HUES48 (cell line): ENCODE measurements at regions not wholly inside any gene's neighbourhood (a gene's known extent, or its start where the extent isn't known, plus 50 kb on each side); places are given as distances from the start of the nearest gene placed in this dataset.
"Not testable (repeated sequence)": the region's sequence is repeated elsewhere in the genome, so short reads cannot be mapped to it uniquely, and the experiment has no call there.

Source experiments
- H3K27ac ChIP-seq: one replicate; pipeline ENCODE4 v1.7.0; 2013; ENCODE audit warnings: low read depth, low read length, inconsistent platforms
- H3K27me3 ChIP-seq: 2 replicates; pipeline ENCODE4 v1.6.1; 2013; ENCODE audit warnings: mild to moderate bottlenecking, low read length; ENCODE audit not compliant: control insufficient read depth, insufficient read depth
- H3K36me3 ChIP-seq: 2 replicates; pipeline ENCODE4 v1.6.1; 2013; ENCODE audit warnings: low read length; ENCODE audit not compliant: control insufficient read depth, insufficient read depth
- H3K4me1 ChIP-seq: 2 replicates; pipeline ENCODE4 v1.6.1; 2013; ENCODE audit warnings: mild to moderate bottlenecking, low read length; ENCODE audit not compliant: control insufficient read depth, insufficient read depth
- H3K4me3 ChIP-seq: 2 replicates; pipeline ENCODE4 v1.5.1; 2013; ENCODE audit warnings: mild to moderate bottlenecking, low read depth, low read length
- H3K9ac ChIP-seq: 2 replicates; pipeline ENCODE4 v1.6.1; 2013; ENCODE audit warnings: mild to moderate bottlenecking, low read depth, low read length, moderate library complexity
- H3K9me3 ChIP-seq: 2 replicates; pipeline ENCODE4 v1.6.1; 2013; ENCODE audit warnings: low read length; ENCODE audit not compliant: control insufficient read depth, insufficient read depth

GRCh38 chr2:66217039-66217585, 217.8 kb upstream of the MEIS1 start:
- no peaks in the 10 kb centered on the region for H3K27me3 ChIP-seq
- no peaks in the 10 kb centered on the region for H3K4me1 ChIP-seq
- H3K9me3 ChIP-seq, result no peaks in the 10 kb centered on the region
- H3K36me3 ChIP-seq, result no peaks in the 10 kb centered on the region
- H3K27ac ChIP-seq, result no peak overlapping the region
- no peak overlapping the region for H3K4me3 ChIP-seq
- no peak overlapping the region for H3K9ac ChIP-seq

DNA sequence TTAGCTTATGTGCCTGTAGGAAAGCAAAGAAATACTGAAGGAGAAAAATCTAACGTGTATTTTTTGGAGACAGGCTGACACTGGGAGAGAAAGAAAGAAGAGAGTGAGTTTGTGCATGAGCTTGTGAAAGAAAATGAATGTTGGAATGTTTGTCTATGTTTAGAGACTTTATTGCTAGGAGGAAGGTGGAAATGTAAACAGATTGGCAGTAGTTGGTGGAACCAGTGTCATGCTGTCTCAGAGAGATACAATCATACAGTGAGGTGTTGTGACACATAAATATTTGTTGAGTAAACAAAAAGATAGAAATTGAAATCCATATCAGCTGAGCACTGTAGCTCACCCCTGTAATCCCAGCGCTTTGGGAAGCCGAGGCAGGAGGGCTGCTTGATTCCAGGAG, 222.2 kb upstream of the MEIS1 start:
- Histone ChIP-seq H3K27ac (no peak overlapping the region), H3K9ac (no peak overlapping the region), H3K9me3 (no peaks in the 10 kb centered on the region), H3K27me3 (no peaks in the 10 kb centered on the region), H3K36me3 (no peaks in the 10 kb centered on the region), H3K4me1 (no peaks in the 10 kb centered on the region), H3K4me3 (no peak overlapping the region)

DNA sequence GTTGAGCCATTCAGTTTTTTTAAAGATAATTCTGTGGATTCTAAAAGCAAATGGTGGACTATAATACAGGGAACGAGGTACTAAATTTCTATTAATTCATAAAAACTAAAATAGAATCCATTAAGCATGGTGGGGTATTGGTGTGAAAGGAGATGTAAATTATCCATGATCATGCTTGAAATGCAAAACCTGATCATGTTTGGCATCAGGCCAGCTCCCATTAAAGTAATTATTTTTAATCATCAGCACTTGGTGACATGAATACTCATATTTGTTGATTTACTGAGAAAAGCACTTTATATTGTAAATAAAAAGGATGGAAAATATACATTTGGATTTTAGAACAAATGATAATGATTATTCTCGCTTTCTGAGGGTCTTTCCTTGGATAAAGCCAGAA, 232.3 kb upstream of the MEIS1 start:
- Histone ChIP-seq H3K9ac (no peak overlapping the region), H3K27ac (no peak overlapping the region), H3K27me3 (no peaks in the 10 kb centered on the region), H3K4me3 (no peak overlapping the region), H3K9me3 (peaks cover 21% of the 10 kb centered on the region), H3K36me3 (no peaks in the 10 kb centered on the region), H3K4me1 (no peaks in the 10 kb centered on the region; the same call in 1 of the 2 replicates)

DNA sequence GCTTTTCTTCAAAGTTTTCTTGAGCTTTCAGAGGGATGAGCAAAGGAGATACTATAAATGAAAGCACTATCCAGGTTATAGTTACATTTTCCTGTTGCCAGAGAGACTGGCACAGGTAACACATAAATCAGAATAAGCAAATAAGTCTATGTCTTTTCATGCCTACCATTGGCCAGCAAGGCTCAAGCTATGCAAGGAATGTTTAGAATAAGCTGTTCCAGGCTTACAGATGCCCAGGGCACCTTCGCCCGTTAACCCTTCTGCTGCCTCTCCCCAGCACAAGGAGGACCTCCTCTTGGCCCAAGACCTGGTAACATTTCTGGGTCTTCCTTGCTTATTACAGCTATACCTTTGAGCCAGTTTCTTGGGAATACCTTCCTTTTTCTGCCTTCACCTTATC, 233.7 kb upstream of the MEIS1 start:
- Histone ChIP-seq H3K9ac (no peak overlapping the region), H3K4me3 (no peak overlapping the region), H3K4me1 (no peaks in the 10 kb centered on the region; the same call in 1 of the 2 replicates), H3K36me3 (no peaks in the 10 kb centered on the region), H3K9me3 (peaks cover 20% of the 10 kb centered on the region), H3K27ac (no peak overlapping the region), H3K27me3 (no peaks in the 10 kb centered on the region)

DNA sequence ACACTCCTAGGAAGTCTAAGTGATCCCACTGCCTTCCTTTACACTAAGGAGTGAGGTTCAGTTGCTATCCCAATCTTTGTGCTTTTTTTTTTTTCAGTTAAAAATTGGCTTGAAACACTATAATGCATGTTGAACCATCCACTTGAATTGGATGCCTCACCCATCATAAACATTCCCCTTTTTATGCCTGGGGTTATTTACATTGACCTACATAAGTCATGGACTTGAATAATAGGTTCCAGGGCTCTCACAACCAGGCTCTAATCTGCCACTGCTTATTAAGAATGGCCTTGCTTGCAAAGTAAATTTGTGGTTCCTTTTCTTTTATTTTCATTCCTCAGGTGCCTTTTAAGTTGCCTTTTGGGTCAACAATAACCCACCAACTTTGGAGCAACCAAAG, 236.1 kb upstream of the MEIS1 start:
- Histone ChIP-seq H3K27me3 (no peaks in the 10 kb centered on the region), H3K9ac (no peak overlapping the region), H3K9me3 (0 out of 2 replicates have a peak, but pooled peaks cover 6% of the 10 kb centered on the region), H3K4me1 (no peaks in the 10 kb centered on the region; the same call in 1 of the 2 replicates), H3K4me3 (no peak overlapping the region), H3K27ac (no peak overlapping the region), H3K36me3 (no peaks in the 10 kb centered on the region)

DNA sequence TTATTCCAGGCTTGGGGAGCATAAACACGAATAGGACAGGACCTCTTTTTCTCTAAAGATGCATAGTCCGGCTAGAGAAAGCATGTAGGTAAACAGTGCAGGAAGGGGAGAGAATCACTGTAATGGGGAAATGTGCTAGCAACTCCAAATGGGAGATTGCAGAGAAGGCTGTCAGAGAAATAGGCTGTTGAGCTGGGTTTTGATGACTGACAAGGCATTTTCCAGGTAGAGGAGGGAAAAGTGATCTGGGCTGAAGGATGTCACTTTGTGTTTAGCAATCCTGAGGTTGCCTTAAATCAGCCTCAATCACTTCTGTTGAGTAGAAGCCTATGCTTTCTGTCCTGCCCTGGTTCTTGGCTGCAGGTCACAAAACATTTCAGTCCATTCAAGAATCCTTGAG, 242.0 kb upstream of the MEIS1 start:
- no peak overlapping the region for H3K4me3 ChIP-seq
- H3K27me3 ChIP-seq, result no peaks in the 10 kb centered on the region
- H3K4me1 ChIP-seq, result peaks cover 10% of the 10 kb centered on the region
- H3K9ac ChIP-seq, result no peak overlapping the region
- no peaks in the 10 kb centered on the region for H3K9me3 ChIP-seq
- H3K36me3 ChIP-seq, result no peaks in the 10 kb centered on the region
- H3K27ac ChIP-seq, result no peak overlapping the region

- Histone ChIP-seq H3K9me3 (no peaks in the 10 kb centered on the region), H3K36me3 (no peaks in the 10 kb centered on the region), H3K27ac (no peak overlapping the region), H3K4me1 (peaks cover 10% of the 10 kb centered on the region), H3K27me3 (no peaks in the 10 kb centered on the region), H3K9ac (no peak overlapping the region), H3K4me3 (no peak overlapping the region)
Observed at GRCh38 chr2:66191311-66191710, 243.6 kb upstream of the MEIS1 start.

- peaks cover 10% of the 10 kb centered on the region for H3K4me1 ChIP-seq
- no peak overlapping the region for H3K4me3 ChIP-seq
- no peak overlapping the region for H3K9ac ChIP-seq
- no peaks in the 10 kb centered on the region for H3K9me3 ChIP-seq
- H3K36me3 ChIP-seq, result no peaks in the 10 kb centered on the region
- H3K27me3 ChIP-seq, result no peaks in the 10 kb centered on the region
- H3K27ac ChIP-seq, result no peak overlapping the region
Observed at GRCh38 chr2:66189553-66189952, 245.4 kb upstream of the MEIS1 start.

DNA sequence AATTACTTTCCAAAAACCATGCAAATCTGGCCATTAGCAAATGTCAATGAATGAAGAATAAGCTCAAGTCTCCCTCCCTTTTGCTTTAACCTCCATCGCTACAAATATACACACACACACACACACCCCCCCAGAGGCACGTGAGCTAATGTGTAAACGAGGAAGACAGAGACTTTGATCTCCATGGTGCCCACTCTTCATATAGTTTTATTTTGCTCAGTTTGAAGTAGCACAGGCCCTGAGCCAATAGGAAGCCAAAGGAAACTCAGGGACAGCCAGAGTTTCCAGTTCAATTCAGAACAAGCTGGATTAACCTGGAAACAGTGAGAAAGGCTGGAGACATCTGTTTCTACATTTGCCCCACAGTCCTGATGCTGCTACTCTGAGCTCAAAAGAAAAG, 248.4 kb upstream of the MEIS1 start:
- Histone ChIP-seq H3K9me3 (no peaks in the 10 kb centered on the region), H3K36me3 (no peaks in the 10 kb centered on the region), H3K4me3 (no peak overlapping the region), H3K9ac (no peak overlapping the region), H3K27me3 (no peaks in the 10 kb centered on the region), H3K27ac (no peak overlapping the region), H3K4me1 (peaks cover 8% of the 10 kb centered on the region)

DNA sequence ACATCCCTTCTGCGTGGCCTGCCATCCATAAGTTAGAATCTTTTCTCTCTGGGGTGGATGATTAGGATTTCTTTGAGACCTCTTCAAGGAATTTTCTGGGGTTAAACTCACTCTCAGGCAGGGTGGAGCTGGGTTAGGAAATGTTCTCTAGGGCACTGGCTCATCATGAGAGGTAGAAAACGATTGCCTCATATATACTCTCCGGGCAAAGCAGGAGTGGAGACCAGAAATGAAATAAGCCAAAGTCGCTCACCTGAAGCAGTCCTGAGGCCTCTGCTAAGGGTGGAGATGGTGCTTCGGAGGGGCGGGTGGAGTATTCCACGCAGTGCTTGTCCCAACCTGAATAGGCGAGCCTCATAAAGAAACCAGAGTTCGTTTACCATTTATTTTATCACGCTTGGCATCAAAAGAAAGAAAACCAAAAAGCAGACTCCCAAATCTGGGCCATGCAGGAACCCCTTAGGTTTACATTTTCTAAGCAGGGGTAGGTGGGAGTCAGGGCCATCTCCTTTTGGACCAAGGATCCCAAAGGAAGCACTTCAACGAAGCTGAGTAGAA, 249.3 kb upstream of the MEIS1 start:
- no peaks in the 10 kb centered on the region for H3K36me3 ChIP-seq
- no peak overlapping the region for H3K4me3 ChIP-seq
- H3K27ac ChIP-seq, result no peak overlapping the region
- no peaks in the 10 kb centered on the region for H3K9me3 ChIP-seq
- peaks cover under 1% of the 10 kb centered on the region; the same call in 1 of the 2 replicates for H3K4me1 ChIP-seq
- H3K27me3 ChIP-seq, result no peaks in the 10 kb centered on the region
- no peak overlapping the region for H3K9ac ChIP-seq

GRCh38 chr2:66177128-66177796, 257.7 kb upstream of the MEIS1 start:
- H3K36me3 ChIP-seq, result not testable (repeated sequence)

More at GRCh38 chr2:66177128-66177796, 257.7 kb upstream of the MEIS1 start:
- not testable (repeated sequence) for H3K27me3 ChIP-seq, H3K9ac ChIP-seq, H3K4me3 ChIP-seq, H3K9me3 ChIP-seq, H3K4me1 ChIP-seq, H3K27ac ChIP-seq
